ENCODE measurements at regions not wholly inside any gene's neighbourhood (a gene's known extent, or its start where the extent isn't known, plus 50 kb on each side); places are given as distances from the start of the nearest gene placed in this dataset.

GRCh38 chr6:15905488-15906419, 223.1 kb upstream of the MYLIP start:
- no peaks in the 10 kb centered on the region for H4K20me1 ChIP-seq (ENCODE audit: control insufficient read depth, insufficient read depth, insufficient read length)
- WGBS (ENCODE audit: extremely low coverage, insufficient read length, low lambda C conversion rate) = no CpG with 5 or more reads among the region's 8 CpGs
- H3K9ac ChIP-seq (ENCODE audit: extremely low read depth, insufficient read length, low read length) = no peak overlapping the region

More at GRCh38 chr6:15905488-15906419, 223.1 kb upstream of the MYLIP start:
- Histone ChIP-seq H3K4me1 (ENCODE audit: insufficient read depth, low read length) (peaks cover 27% of the 10 kb centered on the region; the same call in 1 of the 2 replicates), H4K8ac (replicated peaks; ENCODE audit: insufficient read length, low read depth, low read length) (no peak overlapping the region), H4K5ac (ENCODE audit: insufficient read length, low read depth, low read length) (no peak overlapping the region), H2BK20ac (ENCODE audit: low read depth, low read length, poor library complexity, severe bottlenecking) (no peak overlapping the region), H3K27ac (ENCODE audit: insufficient read length, low read depth, low read length) (peak overlapping the region; percentile 36), H3K14ac (ENCODE audit: insufficient read depth, low read length) (no peak overlapping the region), H3K79me1 (ENCODE audit: insufficient read depth, low read depth, low read length, poor library complexity, severe bottlenecking) (no peaks in the 10 kb centered on the region), H3K4ac (ENCODE audit: low read depth, low read length) (no peak overlapping the region), H2AFZ (ENCODE audit: low read length) (no peak overlapping the region), H3K4me2 (ENCODE audit: insufficient read depth, insufficient read length, low read length) (no peak overlapping the region), H2BK5ac (ENCODE audit: insufficient read length, low read length) (no peak overlapping the region), H3T11ph (ENCODE audit: low read length) (no peak overlapping the region), H3K23ac (ENCODE audit: insufficient read length, low read depth, low read length) (no peak overlapping the region), H3K79me2 (ENCODE audit: insufficient read depth, low read length) (no peaks in the 10 kb centered on the region), H2BK15ac (ENCODE audit: low read depth, low read length) (no peak overlapping the region), H3K23me2 (ENCODE audit: insufficient read length, low read depth, low read length, poor library complexity, severe bottlenecking) (no peaks in the 10 kb centered on the region), H3K18ac (ENCODE audit: insufficient read length, low read depth, low read length) (no peak overlapping the region), H2BK120ac (ENCODE audit: low read depth, low read length, poor library complexity, severe bottlenecking) (no peak overlapping the region), H3K56ac (ENCODE audit: insufficient read length, low read depth, low read length) (no peak overlapping the region), H2BK12ac (ENCODE audit: insufficient read length, low read depth, low read length) (no peak overlapping the region), H3K27me3 (ENCODE audit: insufficient read depth, low read length) (no peaks in the 10 kb centered on the region), H3K9me3 (ENCODE audit: control insufficient read depth, low read depth, low read length) (no peaks in the 10 kb centered on the region), H4K91ac (ENCODE audit: insufficient read length, low read depth, low read length) (no peak overlapping the region), H2AK5ac (ENCODE audit: insufficient read length, low read length) (no peak overlapping the region)
- H3K27me3 Mint-ChIP-seq (ENCODE audit: low read depth) = no peaks in the 10 kb centered on the region
- H3K36me3 Mint-ChIP-seq (ENCODE audit: insufficient read depth in 1 of 3, low read depth in 3 of 3) = peaks cover 4 to 10% (median 5%) of the 10 kb centered on the region in 3 experiments; a peak in 6 of 7 replicates
- 0 out of 5 replicates have a peak overlapping the region, but pooled peaks of 1 of the 2 experiments have one; percentile 43 for H3K4me3 Mint-ChIP-seq
- DNase-seq = no peak
- TF ChIP-seq, protein P1, sequence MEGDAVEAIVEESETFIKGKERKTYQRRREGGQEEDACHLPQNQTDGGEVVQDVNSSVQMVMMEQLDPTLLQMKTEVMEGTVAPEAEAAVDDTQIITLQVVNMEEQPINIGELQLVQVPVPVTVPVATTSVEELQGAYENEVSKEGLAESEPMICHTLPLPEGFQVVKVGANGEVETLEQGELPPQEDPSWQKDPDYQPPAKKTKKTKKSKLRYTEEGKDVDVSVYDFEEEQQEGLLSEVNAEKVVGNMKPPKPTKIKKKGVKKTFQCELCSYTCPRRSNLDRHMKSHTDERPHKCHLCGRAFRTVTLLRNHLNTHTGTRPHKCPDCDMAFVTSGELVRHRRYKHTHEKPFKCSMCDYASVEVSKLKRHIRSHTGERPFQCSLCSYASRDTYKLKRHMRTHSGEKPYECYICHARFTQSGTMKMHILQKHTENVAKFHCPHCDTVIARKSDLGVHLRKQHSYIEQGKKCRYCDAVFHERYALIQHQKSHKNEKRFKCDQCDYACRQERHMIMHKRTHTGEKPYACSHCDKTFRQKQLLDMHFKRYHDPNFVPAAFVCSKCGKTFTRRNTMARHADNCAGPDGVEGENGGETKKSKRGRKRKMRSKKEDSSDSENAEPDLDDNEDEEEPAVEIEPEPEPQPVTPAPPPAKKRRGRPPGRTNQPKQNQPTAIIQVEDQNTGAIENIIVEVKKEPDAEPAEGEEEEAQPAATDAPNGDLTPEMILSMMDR (conservative IDR thresholded peaks at IDR 0.05) = no peak
- peak overlapping the region in 2 of 3 experiments; percentile 80 to 84; a peak in 6 of 7 replicates for H3K27ac Mint-ChIP-seq
- peaks cover 0 to 7% of the 10 kb centered on the region in 2 experiments; a peak in 3 of 5 replicates for H3K9me3 Mint-ChIP-seq
- peaks cover 69 to 71% of the 10 kb centered on the region in 2 experiments for H3K4me1 Mint-ChIP-seq
